ENCODE measurements at regions not wholly inside any gene's neighbourhood (a gene's known extent, or its start where the extent isn't known, plus 50 kb on each side); places are given as distances from the start of the nearest gene placed in this dataset.

DNA sequence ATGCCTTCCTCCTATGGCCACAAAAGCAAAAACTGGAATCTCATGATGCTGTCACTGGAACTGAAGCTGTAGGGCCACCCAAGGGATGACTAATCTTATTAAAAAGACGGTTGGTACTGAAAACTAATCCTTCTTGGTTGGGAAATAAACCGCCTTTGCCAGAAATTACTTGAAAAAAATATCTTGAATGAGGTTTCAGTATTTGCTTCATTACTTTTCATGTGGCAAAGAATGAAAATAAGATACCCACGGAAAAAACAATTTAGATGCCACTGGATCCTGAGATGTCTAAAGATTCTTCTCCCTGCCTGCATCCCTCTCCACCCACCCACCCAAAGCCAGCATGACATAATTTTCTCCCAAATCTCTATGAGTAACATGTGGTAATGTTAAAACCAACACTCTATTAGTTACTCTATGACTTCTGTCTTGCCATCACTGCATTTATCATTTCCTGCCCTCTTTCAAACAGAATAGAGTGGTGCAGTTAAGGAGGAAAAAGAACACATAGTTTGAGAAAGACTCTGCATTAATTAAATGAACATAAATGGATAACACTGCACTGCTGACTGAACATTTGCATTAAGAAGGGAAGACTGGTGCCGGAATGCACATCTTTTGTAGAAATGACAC lies 111.8 kb upstream of the DPH6 start:
- DNase-seq (ENCODE audit: low spot score) = no peak

DNA sequence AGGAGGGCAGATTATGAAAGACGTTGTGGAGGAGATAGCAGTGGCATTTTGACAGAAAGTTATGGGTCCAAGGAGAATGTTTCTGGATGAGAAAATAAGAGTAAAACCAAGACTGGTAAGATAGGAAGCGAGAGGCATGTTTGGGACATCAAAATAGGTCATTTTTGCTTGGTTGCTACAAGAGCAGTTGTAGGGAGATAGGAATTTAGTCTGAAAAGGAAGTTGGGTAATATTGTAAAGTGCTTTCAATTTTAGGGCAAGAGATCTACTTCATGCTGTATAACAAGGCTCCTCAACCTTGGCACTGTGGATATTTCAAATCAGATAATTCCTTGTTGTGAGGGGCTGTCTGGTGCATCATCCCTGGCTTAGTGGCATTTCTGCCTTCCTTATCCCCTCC lies 118.0 kb upstream of the DPH6 start:
- DNase-seq (ENCODE audit: low spot score) = no peak

DNA sequence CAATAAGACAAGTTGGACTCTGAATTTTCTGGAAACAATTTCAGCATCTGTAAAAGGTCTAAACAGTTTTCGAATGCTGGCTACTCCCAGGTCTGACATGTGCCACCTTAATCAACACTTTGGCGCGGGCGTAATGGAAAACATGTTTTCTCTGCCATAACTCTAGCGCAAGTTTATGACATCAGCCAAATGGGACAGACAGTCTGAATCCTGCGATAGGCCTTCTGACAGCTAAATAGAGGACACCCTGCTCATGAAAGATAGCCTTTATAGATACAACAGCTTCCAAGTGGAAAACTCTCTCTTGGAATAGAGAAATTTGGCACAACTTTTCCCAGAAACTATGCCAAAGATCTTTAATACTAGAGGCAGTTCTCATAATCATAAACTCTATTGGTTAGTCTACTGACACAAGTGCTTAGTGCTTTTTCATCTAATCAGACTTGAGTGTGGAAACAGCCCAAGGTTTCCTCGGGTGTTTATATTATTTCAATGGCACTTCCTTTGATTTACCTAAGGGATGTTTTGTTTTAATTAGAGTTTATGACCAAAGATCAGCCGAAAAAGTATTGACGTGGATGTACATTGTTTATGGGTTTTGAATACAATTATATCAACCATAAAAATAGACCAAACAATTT lies 120.1 kb upstream of the DPH6 start:
- no peak for DNase-seq (ENCODE audit: low spot score)

DNA sequence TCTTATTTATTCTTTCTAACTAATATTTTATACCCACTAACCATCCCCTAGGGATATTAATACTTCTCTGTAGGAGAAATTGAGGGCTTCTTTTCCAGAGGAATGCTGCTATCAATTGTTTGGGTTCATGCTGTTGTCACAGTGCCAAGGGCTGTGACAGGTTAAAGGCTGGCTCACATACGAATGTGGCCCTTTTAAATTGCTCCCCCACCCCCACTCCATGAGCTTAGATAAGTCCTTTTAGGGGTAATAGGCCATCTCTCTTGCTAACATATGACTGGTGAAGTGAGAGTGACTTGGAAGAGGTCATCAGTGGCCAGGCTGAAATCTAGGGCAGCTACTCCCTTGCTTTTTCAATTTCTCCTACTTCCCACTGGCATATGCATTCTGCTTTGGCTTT lies 121.9 kb upstream of the DPH6 start:
- no peak for DNase-seq (ENCODE audit: low spot score)

DNA sequence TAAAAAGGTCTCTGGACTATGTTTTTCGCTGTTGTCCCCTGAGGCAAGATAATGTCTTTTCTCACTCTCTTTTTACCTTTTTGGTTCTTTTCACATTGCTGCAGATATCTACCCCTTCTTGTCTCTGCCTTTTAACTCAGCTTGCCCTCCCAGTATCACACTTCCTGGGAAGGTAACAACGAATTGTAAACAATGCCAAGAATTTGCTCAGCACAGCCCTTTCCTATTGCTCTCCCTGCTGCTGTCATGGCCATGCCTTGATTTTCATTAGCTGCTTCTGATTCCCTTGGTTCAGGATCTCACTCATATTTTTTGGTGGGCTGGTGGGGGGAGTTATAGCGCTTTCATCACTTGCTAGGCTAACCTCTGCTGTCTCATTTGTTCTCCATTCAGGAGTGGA lies 123.1 kb upstream of the DPH6 start:
- DNase-seq (ENCODE audit: low spot score) = no peak

DNA sequence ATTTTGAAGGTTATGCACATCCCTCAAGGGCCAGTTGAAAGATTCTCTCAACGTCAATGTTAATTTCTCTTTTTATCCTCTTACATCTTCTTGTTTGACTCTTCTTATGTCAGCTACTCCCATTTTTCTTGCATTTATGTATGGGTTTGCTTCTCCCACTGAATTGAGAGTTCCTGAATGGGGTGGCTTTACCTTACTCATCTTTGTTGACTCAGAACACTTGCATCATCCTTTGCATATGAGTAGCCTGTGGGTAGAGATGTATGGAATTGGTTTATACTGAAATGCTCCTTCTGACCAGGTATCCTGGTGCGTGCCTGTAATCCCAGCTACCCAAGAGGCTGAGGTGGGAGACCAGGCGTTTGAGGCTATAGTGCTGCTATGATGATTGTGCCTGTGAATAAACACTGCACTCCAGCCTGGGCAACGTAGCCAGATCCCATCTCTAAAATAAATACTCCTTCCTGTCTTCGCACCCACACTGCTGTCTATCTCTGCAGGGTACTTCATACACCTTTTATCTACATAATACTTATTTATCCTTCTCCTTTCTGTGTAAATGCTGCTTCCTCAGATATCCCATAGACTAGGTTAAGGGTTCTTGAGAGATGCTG lies 123.6 kb upstream of the DPH6 start:
- DNase-seq (ENCODE audit: low spot score) = no peak

DNA sequence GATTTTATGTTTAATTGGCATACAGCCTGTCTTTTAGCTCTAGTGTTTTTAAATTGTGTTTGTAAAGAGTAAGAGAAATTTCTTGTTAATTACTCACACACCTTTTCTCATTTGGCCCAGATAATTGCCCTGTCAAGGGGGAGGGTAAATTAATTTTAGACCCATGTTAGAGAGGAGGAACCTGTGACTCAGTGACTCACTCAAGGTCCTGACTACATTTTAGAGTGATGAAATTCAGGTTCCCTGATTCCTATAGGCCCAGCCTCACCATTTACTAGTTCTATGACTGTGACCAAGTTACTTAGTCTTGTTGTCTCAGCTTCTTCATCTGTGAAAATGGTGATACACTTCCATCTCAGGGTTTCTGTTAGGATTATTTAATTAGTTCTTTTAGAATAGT lies 125.2 kb upstream of the DPH6 start:
- no peak for DNase-seq (ENCODE audit: low spot score)

DNA sequence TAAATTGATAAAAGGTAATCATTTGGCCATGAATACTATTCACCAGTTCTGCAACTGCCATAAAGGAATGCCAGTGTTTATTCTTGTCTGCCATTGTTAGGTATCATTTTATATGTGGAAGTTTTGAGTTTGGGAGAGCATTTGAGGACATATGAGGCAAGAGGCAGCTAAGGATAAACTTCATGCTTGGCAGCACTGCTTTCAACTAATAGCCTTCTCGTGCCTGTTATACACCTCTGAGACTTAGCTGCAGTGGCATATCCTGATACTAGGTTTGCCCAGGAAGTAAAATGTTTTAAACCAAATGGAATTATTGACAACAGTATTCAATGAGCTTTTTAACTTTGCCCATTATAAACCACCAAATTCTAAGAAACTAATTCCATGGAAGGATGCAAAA lies 126.0 kb upstream of the DPH6 start:
- no peak for DNase-seq (ENCODE audit: low spot score)

DNA sequence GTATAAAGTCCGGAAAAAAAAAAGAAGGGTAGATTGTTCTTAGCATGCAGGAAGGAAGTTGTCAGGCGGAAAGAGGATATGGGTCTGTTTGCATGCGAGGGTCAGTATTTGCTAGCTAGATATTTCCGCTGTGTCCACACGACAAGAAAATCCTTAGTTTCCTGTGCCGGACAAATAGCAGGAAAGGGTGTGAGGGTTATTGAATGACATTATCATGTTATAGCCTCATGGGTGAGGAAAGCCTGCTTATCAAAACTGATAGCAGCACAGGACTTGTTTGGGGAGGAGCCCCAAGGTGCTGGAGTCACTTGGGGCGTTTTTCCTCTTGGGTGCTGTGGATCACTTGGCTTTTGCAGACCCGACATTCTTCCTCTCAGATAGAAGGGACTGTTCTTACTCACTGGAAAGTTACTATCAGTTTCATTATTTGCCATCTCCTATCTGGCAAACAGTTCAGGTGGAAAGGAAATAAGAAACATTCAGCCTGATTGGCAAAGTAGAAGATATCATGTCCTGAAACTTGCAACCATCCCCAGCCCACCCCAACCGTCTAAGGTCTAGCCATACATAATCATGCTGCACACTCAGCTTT lies 127.2 kb upstream of the DPH6 start:
- no peak for DNase-seq (ENCODE audit: low spot score)

DNA sequence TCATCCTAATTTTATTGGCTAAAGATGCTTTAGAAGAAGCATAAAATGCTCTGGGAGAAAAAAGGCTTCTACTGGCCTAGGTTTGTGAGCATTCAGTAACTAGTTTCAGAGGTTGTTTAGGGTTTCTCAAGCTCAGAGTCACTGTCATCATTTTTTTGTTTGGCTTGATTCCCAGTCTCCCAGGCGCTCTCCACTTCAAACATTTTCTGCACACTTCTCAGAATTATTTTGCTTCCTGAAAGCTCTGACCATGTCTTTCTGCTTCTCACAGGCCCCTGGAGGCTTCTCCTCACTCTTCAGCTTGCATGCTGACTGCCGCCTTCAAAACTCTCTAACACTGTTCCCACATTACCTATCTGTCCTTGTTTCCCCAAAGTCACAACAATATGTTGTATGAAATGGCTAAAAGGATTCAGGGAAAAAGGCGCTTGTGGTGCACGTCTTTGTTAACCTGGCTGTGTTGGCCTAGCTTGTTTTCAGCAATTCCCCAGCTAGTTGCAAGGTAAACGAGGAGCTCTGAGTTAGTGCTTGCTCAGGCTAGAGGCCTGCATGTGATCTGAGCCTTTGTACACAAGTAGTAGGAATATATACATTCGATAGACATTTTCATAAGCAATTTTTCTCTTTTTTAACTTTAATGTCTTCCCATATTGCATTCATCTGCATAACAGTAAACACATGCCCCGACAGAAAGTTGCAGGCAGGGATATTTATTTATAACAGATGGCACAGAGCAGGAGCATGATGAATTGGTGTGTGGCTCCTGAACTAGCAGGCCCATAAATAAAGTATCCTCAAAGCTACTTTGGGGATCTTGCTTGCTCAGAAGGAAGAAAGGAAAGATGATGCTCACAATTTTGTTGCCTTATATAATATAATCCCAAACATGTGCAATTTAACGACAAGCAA lies 129.2 kb upstream of the DPH6 start:
- no peak for DNase-seq (ENCODE audit: low spot score)

DNA sequence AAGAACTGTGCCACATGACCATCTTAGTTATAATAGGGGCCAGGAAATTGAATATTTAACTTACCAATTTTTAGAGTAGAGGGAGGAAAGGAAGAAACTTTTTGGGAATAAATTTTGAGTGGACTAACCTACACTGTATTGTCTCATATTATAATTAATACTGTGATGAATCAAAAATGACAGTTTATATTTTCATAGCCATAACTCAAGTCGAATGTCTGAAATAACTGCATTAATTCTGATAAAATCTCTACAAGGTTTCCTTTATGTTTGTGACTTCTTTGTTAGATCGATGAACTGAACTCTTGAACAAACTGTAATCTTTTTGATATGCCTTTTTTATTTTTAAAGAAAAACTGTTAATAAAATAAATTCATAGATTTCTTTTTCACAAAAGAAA lies 132.8 kb upstream of the DPH6 start:
- DNase-seq (ENCODE audit: low spot score) = no peak

DNA sequence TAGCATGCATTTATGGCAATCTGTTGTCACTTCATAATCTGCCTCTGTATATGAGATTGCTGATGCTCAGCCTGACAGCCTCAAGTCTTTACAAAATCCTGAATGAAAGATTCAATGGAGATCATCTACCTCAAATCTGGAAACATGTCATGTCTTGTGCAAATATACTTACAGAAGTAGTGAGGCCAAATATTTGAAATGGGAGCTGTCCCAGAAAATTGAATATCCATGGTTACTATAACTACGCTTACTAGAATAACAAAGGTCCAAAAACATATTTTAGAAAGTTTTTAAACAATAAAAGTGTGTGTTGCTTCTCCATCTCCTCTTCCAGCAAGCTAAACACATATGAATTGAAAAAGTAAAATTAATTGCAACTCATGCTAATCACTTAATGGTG lies 133.2 kb upstream of the DPH6 start:
- DNase-seq (ENCODE audit: low spot score) = no peak

DNA sequence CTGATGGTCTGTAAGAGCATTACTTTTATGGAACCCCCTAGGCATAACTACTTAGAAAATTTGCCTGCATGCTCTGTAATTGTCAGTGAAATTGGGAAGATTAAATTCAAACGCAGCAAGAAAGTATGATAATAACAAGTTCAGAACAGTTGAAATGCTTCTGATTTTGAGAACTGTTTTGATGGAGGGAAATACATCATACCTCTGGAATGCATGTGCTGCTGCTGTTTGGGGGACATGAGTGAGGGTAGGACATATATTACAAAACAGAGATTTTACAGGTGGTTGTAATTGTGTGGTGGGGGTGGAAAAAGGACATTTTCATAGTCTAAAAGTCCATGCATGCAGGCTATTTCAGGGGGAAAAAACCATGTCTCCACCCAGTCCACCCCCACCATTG lies 135.0 kb upstream of the DPH6 start:
- DNase-seq (ENCODE audit: low spot score) = no peak

DNA sequence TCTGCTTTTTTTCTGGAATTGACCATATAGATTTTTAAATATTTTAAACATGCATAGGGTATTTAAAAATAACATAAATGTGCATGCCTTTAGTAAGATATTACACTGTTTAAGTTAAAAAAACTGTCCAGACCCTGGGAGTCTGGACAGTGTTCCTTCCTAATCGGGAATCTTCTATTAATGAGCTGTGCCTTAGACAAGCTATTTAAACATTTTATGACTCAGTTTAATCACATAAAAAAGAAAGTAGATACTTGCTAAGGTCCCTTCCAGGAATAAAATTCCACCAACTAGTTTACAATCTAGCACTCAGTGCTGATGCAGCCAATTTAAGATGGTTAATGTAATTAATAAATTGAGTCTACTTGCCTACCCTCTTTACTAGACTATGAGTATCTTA lies 140.4 kb upstream of the DPH6 start:
- DNase-seq (ENCODE audit: low spot score) = no peak

DNA sequence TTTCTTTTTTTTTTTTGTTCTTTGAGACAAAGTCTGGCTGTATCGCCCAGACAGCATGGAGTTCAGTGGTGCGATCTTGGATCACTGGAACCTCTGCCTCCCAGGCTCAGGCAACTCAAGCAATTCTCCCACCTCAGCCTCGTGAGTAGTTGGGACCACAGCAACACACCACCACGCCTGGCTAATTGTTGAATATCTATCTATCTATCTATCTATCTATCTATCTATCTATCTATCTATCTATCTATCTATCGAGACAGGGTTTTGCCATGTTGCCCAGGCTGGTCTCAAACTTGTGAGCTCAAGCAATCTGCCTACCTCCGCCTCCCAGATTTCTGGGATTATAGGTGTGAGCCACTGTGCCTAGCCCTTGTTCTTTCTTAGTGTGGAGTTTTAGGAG lies 143.3 kb upstream of the DPH6 start:
- no peak for DNase-seq (ENCODE audit: low spot score)

DNA sequence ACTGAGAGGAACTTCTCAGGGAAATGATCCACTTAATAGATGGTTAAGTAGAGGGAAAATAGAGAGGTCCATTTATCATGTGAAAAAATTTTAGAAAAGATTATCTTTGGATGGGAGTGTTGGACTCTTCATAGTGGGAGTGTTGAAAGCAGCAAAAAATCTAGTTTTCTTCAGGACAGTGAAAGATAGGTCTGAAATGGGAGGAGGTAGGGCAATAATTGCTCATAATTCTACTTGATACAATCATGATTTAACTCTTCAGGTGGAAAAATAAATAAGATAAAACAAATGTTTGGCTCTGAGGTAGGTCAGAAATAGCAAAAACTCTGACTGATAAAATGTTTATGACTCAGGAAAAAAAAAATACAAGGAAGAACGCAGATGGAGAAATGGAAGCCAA lies 144.1 kb upstream of the DPH6 start:
- DNase-seq (ENCODE audit: low spot score) = no peak

DNA sequence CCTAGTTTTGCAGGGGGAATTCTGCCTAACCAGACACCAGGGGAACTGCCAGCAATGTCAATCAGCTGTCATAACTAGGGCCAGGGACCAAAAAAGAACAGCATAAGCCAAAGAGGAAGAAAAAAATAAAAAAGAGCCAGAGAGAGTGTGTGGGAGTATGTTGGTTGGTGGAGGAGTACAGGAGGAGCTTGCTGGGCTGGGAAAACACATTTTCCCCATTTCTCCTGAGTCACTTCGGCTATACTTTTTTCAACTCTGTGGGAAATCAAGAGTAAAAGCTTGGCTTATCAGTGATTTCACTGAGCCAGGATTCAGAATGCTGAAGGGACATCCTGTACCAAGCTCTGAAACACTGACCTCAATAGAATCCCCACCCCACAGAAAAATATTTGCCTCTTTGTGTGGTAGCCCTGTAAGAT lies 144.7 kb upstream of the DPH6 start:
- no peak for DNase-seq (ENCODE audit: low spot score)

DNA sequence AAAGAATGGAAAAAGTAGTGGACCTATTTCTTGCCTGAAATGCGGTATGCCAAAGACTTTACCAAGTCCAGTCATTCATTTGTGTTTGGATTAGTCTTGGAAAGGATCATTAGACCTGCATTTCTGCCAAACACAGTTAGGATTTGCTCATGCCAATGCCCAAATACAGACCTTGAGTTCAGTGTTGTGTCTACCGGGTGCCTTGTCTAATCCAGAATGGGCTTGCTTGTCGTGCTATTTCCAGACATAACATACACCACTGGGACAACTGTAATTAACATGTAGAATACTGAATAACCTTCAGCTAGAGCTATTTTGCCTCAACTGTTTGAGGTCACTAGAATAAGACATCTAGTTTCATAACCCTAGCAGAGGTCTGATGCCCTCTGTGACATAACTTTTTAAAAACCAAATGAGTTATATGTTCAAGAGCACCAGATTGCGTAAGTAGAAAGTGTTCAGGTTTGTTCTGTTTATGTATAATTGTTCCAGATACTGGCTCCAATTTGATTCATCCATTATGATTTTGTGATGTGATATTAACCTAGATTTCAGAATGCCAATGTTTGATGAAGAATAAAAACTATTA lies 145.3 kb upstream of the DPH6 start:
- DNase-seq (ENCODE audit: low spot score) = no peak

DNA sequence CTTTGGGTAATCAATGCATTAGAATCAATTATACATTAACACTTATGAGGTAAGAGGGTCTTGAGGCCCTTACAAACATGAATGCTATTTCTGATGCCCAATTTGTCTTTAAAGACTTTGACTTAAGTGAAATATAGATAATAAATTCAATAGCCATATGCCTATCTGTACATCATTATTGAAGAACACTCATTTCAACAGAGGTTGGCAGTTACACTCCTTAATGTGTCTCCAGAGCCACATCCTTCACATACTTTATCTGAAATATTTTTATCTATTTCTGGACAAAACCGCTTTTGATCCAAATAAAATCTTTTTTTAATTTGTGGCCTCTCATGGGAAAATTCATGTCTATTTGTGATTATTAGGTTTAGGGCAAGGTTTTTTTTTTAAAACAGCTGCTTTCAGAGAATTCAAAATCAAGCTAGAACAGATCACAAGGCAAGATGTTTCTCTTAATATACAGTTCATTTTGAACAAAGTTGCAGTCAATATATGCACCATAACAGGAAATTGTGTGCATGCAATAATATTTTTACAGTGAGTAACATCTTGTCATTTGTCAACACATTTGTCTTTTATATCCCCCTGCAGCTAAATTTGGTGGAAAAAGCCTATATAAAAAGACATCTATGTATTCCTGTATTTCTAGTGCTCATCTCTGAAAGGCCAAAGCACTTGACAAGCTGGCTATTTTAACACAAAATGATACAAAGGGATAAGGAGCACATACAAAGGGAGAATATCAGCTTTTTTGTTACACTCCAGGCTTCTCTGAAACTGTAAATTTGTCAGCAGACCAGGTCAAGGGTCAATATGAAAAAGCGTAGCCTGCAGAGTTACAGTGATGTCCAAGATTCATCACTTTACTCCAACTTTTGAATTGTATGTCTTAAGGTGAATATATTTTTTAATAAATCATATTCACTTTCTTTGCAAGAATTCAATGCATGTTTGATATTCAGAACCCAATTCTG lies 146.2 kb upstream of the DPH6 start:
- no peak for DNase-seq (ENCODE audit: low spot score)

DNA sequence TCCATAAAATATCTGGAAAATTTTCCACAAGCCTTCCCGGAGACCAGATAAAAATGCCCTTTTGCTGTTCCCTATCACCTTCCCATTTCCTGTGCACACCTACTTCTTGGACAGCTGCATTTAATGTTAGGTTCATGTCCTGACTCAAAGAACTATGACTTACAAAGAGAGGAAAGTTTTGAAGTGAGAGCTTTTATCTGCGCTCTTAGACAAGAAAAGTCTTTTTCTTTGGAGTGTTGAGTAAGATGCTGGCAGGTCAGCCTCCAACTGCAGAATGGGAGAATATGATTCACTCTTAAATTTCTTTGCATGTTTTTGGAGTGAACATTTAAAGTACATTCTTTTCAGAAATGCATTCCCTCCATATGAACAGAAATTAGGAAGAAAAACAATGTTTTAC lies 147.3 kb upstream of the DPH6 start:
- no peak for DNase-seq (ENCODE audit: low spot score)

DNA sequence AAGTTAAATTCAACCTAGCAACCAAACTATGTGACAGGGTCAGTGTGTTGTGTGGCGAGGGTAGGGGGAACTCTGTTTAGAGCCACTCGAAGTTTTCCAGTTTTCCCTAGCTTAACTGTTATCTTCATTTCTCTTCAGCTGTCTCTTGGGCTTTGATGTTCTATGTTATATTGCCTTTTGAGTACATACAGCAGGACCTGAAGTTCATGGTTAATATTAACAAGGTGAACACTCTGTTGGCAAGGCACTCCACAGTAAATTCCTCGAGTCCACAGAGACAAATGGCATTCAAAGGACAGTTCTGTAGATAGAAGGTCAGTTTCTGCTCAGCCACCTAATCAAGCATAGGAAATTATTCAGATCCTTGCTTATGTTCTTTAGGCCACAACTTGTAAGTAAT lies 147.9 kb upstream of the DPH6 start:
- DNase-seq (ENCODE audit: low spot score) = no peak
